A549 (cell line): ENCODE measurements at regions not wholly inside any gene's neighbourhood (a gene's known extent, or its start where the extent isn't known, plus 50 kb on each side); places are given as distances from the start of the nearest gene placed in this dataset.

Experiments
- JUNB ChIP-seq: fragments of >200 bp; sonication (Bioruptor Twin); formaldehyde crosslinking; IDR thresholded peaks from 2 replicates; pipeline ENCODE4 v1.6.1; 2016
- POLR2AphosphoS2 ChIP-seq: conservative IDR thresholded peaks from 2 replicates; pipeline ENCODE4 v1.6.1; 2012; ENCODE audit warnings: low read length, improper control_type of control experiment, inconsistent platforms
- TF ChIP-seq, protein P1 (sequence below): fragments of >200 bp; sonication (Bioruptor Twin); formaldehyde crosslinking; IDR thresholded peaks from 3 replicates; pipeline ENCODE4 v1.5.1; 2016

GRCh38 chr2:34126279-34126678 is 527.2 kb upstream of the FAM98A start:
- TF ChIP-seq, protein P1, sequence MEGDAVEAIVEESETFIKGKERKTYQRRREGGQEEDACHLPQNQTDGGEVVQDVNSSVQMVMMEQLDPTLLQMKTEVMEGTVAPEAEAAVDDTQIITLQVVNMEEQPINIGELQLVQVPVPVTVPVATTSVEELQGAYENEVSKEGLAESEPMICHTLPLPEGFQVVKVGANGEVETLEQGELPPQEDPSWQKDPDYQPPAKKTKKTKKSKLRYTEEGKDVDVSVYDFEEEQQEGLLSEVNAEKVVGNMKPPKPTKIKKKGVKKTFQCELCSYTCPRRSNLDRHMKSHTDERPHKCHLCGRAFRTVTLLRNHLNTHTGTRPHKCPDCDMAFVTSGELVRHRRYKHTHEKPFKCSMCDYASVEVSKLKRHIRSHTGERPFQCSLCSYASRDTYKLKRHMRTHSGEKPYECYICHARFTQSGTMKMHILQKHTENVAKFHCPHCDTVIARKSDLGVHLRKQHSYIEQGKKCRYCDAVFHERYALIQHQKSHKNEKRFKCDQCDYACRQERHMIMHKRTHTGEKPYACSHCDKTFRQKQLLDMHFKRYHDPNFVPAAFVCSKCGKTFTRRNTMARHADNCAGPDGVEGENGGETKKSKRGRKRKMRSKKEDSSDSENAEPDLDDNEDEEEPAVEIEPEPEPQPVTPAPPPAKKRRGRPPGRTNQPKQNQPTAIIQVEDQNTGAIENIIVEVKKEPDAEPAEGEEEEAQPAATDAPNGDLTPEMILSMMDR = no peak
- TF ChIP-seq POLR2AphosphoS2 (no peak), JUNB (no peak)
